HG02884 (cell line): ENCODE measurements at regions not wholly inside any gene's neighbourhood (a gene's known extent, or its start where the extent isn't known, plus 50 kb on each side); places are given as distances from the start of the nearest gene placed in this dataset.

ENCODE experiments used
- ATAC-seq: cut with Tn5 transposase; IDR thresholded peaks from one replicate; pipeline ENCODE4 v1.9.1; 2021; ENCODE audit warnings: mild to moderate bottlenecking, moderate library complexity; ENCODE audit not compliant: unreplicated experiment

DNA sequence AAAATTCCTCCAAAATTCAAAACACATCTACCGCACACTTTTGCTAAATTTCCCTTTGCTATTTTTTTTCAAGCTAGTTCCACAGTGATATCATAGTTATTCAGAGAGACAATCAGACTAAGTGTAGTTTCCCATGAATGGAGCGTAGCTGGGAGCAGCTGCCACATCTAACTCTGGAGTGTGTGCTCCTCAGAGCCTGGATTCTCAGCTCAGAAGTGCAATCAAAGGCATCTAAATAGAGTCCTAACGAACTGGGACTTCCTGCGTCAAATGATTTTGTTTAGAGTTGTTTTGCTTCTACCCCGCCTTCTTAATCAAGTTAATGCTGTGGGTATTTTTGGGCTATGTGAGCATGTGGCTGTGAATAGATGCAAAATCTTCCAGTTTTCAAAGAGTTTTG, 160.3 kb downstream of the TMEM18 start:
- no peak for ATAC-seq

DNA sequence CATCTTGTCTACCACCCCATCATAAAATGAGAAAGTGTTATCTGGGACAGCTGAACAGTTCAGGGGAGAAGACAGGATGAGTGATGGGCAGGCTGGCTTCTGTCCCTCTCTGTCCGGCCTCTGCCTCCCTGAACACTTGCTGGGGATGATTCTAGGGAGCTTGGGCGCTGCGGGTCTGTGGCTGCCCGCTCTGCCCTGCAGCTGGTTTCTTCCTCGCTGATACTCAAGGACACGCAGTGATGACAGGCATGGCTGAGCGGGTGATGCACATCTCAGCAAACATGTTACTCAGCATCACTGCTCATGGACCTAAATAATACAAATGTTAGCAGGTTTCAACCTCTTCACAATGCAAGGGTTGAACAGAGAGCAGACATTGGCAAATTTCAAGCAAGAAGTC, 161.1 kb downstream of the TMEM18 start:
- ATAC-seq: no peak

DNA sequence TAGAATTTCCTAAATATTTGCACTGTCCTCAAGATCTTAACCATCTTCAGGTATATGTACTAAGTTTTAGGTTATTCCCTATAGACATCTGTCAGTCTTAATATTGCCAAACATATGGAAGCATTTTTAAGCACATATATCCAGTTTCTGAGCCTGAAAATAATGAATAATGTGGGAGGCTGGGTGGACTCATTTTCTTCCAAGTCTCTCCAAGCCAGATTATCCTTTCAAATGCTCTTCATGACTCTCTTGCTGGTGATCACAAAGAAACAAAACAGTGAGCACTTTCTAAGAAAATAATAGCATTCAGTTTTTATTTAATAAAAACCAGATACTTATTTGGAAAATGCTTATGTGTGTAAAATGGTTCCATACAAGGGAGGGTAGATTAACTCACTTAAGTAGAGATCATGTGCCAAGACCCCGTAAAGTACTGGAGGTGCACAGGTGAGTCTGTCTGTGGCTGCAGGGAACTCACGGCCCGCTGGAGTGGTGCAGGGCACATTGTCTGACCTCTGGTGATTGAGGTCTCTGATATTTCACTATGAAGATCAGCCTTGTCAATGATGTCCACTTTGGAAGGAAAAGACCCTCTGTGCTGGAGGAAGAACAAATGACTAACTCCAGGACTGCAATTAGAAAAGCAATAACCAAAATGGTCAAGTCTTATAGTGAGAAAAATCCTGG, 161.6 kb downstream of the TMEM18 start:
- ATAC-seq: no peak

DNA sequence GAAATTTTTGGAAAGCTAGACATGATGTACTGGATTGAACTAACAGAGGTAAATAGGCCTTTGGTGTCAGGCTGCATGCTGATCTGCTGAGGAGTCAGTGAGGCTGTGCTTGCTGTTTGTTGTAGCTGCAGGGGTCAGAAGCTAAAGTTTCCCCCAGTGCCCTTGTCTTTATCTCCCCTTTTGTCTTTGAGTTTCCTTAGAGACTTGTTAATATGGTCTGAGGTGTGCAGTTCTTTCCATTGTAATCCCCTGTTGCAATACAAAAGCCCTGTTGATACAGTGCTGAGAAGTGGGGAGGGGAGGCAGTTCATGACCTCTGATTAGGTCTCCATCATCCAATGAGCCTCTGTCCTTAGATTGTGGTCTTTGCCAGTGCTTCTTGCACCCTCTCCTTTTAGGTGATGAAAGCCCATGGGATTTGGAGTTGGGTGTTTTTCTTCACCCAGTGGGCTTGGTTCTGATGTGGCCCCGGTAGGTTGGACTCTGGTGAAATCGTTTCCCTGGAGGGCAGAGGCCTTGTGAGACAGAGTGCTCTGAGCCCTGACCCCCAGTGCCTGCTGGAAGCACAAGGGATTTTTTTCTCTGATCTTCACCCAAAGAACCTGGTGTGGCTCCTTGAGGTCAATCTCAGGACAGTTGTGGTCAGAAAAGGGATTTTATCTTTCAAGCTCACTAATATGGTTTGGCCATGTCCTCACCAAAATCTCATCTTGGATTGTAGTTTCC, 163.1 kb downstream of the TMEM18 start:
- ATAC-seq: no peak

DNA sequence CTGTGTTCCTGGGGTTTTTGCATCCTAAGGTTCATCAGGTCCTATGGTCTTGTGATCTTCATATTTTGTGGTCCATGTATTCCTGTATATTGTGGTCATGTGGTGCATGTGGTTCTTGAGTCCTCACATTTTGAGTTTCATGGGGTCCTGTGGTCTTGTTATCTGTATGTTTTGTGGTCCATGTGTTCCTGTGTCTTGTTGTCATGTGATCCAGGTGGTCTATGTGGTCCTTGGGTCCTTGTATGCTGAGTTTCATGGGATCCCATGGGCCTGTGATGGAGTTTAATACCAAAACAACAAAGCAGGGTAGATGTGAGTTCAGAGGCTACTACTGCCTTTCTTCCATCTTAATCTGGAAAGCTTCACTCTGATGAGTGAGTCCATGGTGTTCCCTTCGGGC, 166.4 kb downstream of the TMEM18 start:
- ATAC-seq: no peak

DNA sequence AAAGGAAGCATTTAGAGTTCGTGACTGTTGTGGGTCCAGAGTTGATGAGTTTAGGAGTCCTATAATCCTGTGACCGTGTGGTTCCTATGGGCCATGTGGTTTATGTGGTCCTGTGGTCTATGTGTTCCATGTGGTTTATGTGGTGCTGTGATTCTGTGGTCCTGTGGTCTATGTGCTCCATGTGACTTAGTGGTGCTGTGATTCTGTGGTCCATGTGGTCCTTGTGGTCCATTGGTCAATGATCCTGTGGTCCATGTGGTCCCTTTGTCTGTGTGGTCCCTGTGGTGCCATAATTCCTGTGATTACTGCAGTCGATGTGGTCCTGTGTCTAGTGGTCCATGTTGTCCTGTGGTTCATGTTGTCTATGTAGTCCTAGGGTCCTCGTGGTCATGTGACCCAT, 167.3 kb downstream of the TMEM18 start:
- ATAC-seq: no peak

DNA sequence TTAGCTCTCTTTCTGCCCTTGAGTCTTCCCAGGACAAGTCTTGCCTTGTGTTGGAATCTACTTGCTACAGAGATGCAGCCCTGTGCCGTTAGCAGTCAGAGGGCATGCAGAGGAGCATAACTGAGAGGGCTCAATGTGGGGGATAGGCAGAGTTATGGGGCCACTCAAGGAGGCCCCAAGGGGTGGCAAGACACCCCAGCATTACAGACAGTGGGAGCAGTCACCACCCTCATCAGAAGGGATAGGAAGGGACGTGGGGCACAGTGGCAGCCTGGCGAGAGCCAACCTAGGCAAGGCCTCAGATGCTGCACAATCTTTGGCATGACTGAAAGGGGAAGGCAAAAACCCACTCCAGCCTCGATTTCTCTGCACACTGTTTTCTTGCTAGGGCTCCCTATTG, 169.1 kb downstream of the TMEM18 start:
- ATAC-seq: no peak

DNA sequence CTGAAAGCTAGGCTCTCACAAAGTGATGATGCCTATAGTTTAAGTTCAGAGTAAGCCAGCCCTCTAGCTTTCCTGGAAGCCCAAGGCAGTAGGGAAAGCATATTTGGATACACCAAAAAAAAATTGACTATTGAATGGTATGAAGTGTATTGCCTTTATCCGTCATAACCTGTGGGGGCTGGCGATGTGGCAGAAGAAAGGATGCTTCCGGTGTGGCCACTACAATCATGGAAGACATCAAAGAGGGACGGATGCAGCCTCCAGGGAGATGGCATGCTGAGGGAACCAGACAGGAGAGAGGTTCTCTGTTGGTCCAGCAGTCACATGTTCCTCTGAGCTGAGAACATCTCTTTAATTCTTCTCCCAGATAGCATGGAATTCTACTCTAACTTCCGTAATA, 170.3 kb downstream of the TMEM18 start:
- no peak for ATAC-seq

DNA sequence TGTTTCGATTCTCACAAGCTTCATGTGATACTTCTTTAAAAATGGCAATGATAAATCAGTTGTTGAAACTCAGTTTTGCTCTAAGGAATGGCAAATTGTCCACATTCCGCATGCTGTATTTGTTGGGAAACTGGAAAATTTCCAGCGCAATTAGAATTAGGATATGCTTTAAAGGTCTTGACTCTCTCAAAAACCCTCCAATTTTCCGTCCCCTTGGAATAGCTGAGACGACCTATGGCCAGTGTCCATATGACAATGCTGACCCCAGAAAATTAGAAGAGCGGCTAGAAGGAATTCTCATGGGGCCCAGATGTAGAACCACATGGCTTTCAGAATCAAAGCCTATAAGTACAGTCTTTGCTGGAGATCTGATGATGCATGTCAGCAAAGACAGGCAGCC, 170.8 kb downstream of the TMEM18 start:
- ATAC-seq: no peak

DNA sequence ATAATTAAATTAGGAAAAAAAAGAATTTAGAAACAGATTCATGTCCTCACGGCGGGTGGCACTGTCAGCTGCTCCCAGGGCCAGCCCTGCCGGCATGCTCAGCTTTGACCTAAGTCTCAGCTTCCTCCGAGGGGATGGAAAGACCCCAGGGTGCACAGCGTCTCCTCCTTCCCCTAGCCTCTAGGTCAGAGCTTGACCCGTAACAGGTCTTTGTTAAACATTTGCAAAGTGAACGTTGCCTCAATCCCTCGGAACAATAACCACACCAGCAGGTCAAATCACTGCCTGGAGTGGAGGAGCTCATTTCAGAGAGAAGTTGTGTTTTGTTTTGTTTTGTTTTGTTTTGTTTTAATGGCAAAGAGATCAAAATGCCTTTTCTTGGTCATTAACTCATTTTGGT, 171.3 kb downstream of the TMEM18 start:
- ATAC-seq: no peak

DNA sequence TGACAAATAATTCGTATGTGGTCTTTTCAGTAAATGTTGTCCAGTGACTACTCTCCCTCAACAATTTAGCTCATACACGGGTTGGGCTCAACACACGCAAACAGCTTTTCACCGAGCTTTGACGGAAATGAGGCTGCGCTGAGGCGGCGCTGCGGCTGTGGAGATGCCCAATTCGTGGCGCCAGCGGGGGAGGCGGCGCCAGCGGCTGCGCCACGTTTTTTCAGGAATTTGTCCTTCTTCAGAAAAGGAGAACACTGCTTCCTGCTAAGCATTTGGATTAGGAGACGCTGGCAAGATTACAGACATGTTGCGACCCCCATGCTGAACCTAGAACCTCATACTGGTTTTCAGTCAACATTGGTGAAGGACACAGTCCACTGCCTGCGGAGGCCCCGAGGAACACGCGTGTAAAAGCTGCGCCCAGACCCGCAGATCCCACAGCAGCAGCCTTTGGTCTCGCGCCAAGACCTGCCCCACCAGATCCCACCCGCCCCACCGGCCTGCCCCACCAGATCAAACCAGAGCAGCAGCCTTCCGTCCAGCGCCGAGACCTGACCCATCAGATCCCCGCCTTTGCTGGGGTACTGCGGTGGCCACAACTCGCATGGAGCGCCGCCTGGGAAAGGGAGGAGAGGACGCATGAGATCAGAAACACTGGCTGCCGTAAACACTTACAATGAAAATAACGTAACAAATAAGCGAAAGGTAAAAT, 173.8 kb downstream of the TMEM18 start:
- ATAC-seq: no peak

DNA sequence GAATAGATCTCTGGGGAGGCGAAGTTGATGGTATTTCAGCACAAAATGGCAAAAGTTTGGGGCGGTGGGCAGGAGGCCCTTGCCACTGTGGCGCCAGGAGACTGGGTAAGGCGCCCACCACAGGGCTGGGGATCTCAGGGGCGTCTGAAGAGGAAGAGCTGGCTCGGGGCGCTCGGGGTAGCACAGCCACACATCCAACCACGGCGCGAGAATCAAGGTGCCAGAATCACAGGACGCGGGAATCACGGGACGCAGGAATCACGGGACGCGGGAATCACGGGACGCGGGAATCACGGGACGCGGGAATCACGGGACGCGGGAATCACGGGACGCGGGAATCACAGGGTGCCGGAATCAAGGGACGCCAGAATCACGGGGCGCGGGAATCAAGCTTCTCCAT, 174.4 kb downstream of the TMEM18 start:
- no peak for ATAC-seq

DNA sequence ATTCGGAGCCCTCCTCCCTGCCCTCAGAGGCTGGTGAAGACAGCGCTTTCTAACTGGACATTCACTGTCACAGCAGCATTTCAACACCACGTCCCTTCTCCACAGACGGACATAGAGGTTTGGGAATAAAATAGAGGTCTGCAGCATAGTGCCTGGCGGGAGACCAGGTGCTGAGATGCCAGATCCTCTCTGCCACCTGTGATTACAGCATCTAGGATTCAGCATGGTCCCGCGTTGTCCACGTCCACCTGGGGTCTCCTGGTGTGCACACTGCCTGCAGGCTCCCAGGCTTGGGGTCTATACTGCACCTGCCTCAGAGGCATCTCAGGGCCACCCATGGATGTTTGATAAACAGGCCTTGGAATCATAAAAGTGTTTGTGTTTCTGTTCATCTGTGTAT, 175.5 kb downstream of the TMEM18 start:
- no peak for ATAC-seq

DNA sequence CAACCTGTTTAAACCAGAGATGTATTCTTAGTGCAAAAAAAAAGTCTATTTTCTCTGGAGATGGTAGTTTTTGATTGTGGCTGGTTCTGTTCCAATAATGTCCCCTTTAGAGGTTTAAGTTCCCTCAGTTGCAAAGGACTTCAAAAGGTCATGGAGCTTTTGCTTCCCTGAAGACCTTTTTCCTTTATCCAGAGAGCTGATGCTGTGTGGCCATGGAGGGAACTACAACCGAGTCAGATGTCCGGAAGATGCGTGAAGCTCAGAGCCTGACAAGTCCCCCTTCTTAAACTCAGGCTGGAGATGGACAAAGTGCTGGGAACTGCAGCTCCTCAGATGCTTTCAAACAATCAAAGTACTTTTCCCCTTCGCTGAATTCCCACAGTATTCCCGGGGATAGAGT, 176.1 kb downstream of the TMEM18 start:
- no peak for ATAC-seq

DNA sequence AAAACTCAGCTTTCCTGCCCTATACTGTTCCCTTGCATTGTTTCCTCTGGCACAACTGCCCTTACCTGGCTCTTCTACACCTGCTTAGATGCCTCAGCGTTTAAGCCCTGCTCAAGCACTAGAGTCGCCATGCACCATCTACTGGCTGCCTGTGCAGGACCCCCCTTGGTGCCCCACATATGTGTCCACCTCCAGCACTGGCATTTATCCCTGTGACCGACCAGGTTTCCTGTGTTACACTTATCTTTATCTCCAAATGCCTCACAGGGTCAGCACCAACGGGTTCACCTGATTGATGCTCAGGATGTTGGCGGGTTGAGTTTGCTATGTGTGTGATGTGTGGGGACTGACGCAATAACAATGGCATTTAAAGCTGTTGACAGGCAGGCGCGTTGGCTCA, 177.5 kb downstream of the TMEM18 start:
- no peak for ATAC-seq

DNA sequence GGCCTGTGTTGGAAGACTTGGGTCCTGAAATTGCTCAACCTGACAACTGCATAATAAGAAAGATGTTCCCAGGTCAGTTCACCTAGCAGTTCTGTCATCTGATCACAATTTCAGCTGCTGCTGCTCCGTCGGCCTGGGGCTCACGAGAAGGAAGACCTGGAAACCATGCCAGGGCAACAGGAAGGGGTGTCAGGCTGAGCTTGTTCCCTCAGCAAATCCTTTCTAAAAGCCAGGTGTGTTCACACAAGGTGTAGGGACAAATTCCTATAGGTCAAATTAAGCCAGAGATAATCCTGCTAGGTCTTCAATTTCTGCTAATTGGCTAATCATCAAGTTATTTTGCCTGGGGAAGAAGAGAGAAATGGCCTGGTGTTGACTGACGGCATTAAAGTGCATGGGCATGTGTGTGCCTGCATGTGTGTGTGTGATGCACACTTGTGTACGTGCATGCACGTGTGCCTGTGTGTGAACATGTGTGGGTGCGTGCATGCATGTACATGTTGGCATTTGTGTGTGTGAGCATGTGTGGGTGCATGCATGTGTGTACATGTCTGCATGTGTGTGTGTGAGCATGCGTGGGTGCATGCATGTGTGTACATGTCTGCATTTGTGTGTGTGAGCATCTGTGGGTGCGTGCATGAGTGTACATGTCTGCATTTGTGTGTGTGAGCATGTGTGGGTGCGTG, 178.6 kb downstream of the TMEM18 start:
- no peak for ATAC-seq

DNA sequence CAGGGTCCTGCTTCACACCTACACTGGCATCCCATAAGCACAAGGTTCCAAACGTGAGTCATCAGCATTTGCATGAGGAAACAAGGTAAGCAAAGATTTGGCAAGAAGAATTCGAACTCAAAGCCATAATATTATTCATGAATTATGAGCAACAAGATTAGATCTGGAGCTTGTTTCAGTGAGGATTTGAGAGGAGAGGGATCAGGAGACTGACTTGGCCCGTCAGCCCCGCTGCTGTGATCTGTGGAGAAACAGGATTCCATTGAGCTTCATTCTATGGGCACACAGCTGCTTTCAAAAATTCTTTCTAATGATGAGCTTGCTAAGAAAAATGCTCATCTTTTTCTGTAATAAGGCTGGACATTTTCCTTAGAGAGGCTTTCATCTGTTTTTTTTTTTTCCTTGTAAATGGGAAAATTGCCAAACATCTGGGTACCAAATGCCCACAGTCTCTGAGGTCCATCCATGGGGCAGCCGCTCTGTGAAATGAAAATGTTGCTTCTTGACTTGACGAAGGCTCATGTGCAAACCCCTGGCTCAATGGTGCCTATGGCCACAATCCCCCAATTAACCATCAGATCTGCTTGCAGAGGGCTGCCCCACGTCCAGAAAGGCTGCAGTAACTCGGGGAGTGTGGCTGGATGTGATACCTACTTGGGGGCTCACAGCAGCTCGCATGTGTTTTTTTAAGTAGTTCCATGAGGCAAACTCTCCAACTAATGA, 179.3 kb downstream of the TMEM18 start:
- ATAC-seq: no peak

DNA sequence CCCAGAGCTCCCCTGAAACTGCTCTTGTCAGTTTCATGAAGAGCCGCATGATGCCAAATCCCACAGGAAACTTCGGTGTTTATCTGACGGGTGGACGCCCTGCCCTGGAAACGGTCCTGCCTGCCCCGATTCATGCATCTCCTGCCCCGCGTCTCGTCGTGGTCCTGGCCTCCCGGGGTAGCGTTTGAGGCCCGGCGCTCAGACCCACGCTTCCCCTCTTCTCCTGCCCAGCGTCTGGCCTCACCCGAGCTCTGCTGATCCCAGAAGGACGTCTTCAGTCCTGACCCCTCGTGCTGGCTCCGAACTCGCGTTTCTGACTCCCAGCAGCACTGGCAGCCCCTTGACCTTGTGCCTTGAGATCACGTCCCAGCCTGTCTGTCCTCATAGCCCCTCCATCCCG, 180.5 kb downstream of the TMEM18 start:
- no peak for ATAC-seq

DNA sequence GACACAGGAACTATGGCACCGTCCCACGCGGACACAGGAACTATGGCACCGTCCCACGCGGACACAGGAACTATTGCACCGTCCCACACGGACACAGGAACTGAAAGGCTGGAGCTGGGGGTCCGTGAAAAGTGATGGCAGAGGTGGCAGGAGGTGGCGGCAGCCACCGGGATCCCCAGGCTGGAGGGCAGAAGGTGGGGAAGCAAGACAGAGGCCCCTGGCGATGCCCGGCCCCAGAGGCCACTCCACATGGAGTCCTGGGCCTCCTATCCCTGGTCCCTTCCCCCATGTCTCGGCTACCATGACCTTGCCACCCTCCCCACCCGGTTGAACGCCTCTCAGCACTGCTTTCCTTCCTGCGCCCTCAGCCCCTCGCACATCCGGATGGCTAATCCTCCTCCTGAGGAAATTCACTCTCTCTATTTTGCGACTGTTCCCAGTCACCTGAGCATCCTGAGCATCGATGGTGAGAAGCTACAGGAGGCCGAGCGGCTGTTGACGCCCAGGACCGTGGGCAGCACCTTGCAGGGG, 181.4 kb downstream of the TMEM18 start:
- ATAC-seq: no peak

DNA sequence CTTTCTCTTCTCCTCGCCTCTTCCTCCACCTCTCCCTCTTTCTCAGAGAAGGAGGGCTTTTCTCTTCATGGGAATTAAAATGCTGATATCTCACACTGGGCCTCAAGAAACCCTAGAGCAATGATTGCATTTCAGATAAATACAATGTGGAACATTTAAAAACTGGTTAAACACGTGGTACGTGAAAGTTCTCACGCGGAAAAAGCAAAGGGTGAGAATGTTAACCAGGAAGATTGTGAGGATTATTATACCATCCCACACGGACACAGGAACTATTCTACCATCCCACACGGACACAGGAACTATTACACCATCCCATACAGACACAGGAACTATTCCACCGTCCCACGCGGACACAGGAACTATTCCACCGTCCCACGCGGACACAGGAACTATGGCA, 182.4 kb downstream of the TMEM18 start:
- no peak for ATAC-seq

DNA sequence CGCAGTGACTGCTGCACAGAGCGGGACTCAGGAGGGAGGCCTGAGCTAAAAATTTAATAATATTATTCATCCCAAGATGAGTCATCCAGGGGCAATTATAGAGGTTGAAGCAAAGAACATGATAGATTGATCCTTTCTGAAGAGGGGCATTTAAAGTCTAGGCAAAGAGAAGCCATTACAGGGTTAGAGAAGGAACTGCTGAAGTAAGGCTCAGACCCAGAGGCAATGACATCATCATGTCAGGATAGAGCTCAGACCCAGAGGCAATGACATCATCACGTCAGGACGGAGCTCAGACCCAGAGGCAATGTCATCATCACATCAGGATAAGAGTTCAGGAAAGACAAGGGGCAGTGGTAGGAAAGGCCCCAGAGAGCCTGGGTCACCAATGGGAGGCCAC, 184.0 kb downstream of the TMEM18 start:
- ATAC-seq: no peak
